Stimulated activated CD4-positive, alpha-beta T cell treated with anti-CD3 and anti-CD28 coated beads, TNF-alpha, amount 100 ng/mL, for 4 hours (primary cell): ENCODE measurements at regions not wholly inside any gene's neighbourhood (a gene's known extent, or its start where the extent isn't known, plus 50 kb on each side); places are given as distances from the start of the nearest gene placed in this dataset.

ENCODE experiments used
- DNase-seq, 3 experiments: peaks; one replicate each; pipeline ENCODE4 v3.0.0-alpha.2; 2020; ENCODE audit warnings: low read depth in 3 of 3

DNA sequence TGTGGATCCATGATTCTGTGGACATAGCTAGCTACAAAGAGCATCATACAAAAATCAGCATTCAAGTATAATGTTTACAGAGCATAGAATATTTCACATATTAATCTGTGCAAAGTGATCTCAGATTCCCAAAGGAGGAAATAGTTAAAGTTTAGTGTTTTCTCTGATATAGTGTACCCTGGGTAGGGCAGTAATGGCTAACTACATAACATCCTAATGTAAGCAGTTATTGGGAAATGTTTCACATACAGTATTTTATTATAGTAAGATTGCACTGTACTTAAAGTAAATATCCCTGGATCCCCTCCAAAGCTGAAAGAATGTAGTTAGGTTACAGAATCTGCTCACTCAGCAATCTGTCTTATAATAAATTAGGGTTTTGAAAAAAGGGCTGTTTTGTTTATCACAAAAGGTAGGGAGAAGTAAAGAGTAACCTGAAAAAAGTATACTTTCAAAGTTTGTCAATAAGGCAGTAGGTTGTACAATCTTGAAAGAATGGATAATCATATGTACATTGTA lies 52.5 kb upstream of the SMARCA2 start:
- DNase-seq, result no peak

DNA sequence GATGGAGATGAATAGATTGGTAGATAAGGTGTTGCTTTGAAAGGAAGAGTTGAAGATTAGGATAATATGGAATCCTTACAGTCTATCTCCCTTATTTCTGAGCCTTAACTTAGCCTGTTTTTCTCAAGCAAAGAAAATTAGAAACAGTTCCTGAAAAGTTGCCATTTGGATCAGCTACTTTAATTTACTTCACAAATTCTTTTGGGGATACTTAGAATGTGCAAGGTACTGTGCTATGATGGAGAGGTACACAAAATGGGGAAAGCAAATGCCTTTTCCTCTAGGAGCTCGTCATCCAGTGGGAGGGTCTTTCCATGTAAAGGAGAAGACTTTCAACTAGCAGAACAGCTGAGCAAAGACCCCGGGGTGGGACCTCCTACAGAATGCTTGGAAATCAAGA lies 51.1 kb upstream of the SMARCA2 start:
- DNase-seq, result no peak
